ENCODE measurements at regions not wholly inside any gene's neighbourhood (a gene's known extent, or its start where the extent isn't known, plus 50 kb on each side); places are given as distances from the start of the nearest gene placed in this dataset.

DNA sequence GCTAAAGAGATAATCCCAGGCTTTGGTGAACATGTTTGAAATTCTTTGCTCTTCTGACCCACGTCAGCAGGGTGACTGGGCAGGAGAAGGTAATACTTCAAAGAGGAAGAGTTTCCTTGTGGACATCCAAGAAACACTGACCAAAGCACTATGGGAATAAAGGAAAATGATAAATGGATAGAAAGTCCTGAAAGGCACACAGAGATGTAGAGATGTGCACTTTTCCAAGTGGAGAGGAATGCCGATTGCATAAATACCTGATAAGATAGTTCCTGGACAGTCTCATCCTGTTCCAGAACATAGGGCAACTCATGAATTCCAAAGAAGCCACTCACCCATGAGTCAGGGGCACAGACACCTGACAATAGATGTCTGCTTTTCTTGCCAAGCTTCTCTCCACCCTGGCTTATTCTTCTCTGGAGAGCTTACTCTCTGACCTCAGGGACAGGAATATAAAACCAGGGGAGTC, 191.3 kb upstream of the FOXA2 start:
- TF ChIP-seq, protein P1, sequence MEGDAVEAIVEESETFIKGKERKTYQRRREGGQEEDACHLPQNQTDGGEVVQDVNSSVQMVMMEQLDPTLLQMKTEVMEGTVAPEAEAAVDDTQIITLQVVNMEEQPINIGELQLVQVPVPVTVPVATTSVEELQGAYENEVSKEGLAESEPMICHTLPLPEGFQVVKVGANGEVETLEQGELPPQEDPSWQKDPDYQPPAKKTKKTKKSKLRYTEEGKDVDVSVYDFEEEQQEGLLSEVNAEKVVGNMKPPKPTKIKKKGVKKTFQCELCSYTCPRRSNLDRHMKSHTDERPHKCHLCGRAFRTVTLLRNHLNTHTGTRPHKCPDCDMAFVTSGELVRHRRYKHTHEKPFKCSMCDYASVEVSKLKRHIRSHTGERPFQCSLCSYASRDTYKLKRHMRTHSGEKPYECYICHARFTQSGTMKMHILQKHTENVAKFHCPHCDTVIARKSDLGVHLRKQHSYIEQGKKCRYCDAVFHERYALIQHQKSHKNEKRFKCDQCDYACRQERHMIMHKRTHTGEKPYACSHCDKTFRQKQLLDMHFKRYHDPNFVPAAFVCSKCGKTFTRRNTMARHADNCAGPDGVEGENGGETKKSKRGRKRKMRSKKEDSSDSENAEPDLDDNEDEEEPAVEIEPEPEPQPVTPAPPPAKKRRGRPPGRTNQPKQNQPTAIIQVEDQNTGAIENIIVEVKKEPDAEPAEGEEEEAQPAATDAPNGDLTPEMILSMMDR (IDR thresholded peaks at IDR 0.05) = no peak
- no peak for TF ChIP-seq EZH2phosphoT487 (IDR thresholded peaks at IDR 0.05)
